ENCODE measurements at regions not wholly inside any gene's neighbourhood (a gene's known extent, or its start where the extent isn't known, plus 50 kb on each side); places are given as distances from the start of the nearest gene placed in this dataset.

GRCh38 chr1:232248276-232248820, 381.6 kb downstream of the SIPA1L2 start:
- peak; percentile 67 for TF ChIP-seq GATA3 (IDR thresholded peaks at IDR 0.05; ENCODE audit: low read depth, low read length)
- TF ChIP-seq GATA2 (IDR thresholded peaks at IDR 0.05; ENCODE audit: low read depth, low read length) = peak; percentile 88

Measured in SH-SY5Y (cell line).